GM12865 (cell line): ENCODE measurements at regions not wholly inside any gene's neighbourhood (a gene's known extent, or its start where the extent isn't known, plus 50 kb on each side); places are given as distances from the start of the nearest gene placed in this dataset.

Experiments
- DNase-seq: peaks from one replicate; pipeline ENCODE4 v3.0.0; 2010; ENCODE audit warnings: low read depth
- H3K4me3 ChIP-seq: 2 replicates; pipeline ENCODE4 v1.5.1; 2011; ENCODE audit warnings: mild to moderate bottlenecking, low read depth, low read length, control low read depth
- CTCF ChIP-seq: IDR thresholded peaks from 2 replicates; pipeline ENCODE4 v1.5.1; 2011; ENCODE audit warnings: low read length, control low read depth, low read depth, inconsistent platforms; ENCODE audit not compliant: insufficient read depth; ENCODE audit errors: missing control alignments

DNA sequence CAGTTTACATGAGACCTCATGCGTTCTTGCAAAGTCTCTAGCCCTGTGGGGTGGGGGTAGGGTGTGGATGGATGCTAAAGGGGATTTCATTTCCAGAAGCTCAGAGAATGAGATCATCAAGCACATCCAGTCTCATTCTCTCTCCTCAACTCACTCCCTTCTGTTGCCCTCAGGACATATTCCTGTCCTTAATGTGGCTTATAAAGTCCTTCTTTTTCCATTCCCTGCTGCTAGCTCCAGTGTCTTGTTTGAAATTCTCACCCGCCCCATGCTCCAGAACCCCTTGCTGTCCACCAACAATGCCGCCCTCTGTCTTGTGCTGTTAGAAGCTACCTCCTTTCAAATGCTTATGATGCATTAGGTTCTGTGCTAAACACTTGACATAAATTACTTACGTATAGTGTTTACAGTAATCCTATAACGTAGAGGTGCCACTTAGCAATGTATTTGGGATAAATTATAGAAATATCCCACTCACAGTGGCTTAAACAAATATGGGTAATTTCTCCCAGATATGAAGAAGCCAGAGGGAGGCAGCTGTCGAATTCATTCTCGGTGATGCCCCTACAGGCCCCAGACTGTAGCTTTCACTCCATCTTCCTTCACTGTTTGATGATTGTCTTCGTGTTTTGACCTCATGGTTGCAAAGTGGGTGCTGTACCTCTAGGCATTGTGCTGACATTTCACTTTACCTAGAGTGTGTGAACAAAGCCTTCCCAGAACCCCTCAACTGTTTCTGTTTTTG, 273.1 kb upstream of the TBL1XR1 start:
- H3K4me3 ChIP-seq: no peak overlapping the region
- TF ChIP-seq CTCF: no peak
- no peak for DNase-seq

GRCh38 chr3:177471733-177472480, 274.6 kb upstream of the TBL1XR1 start:
- H3K4me3 ChIP-seq: no peak overlapping the region
- no peak for TF ChIP-seq CTCF
- no peak for DNase-seq

GRCh38 chr3:177473184-177473583, 275.9 kb upstream of the TBL1XR1 start:
- no peak for TF ChIP-seq CTCF
- H3K4me3 ChIP-seq: no peak overlapping the region
- no peak for DNase-seq

- no peak for TF ChIP-seq CTCF
- no peak for DNase-seq
- no peak overlapping the region for H3K4me3 ChIP-seq
These were observed 276.6 kb upstream of the TBL1XR1 start for GRCh38 chr3:177473903-177474302.

DNA sequence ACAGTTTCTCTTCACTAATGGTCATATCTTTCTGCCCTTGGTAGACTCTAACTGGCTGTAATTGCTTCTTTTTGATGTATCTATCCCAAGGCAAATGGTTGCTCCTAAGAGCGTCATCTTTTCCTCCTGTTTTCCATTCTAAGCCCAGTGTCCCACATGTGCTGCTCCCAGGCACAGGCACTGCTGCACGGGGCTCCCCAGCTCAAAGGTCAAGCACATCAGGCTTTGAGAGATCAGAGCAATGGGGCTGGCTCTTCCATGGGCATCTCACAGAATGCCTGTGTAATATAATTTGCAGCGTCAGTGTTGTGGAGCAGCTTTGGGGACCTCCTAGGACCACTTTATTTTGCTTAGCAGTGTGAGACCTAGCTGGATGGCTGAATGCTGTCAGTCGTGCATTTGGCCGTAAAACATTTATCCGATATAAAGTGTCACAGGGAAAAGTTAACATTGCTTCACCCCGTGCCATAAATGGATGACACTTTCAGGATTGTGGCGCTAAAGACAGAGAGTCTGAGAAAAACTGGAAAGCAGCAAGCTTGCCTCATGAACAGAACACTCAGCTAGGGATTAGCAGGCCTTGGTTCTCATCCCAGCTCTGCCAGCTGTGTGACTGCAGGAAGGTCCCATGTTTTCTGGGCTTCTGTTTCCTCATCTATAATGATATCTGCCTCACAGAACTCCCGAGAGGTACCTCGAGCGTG, 277.5 kb upstream of the TBL1XR1 start:
- no peak for TF ChIP-seq CTCF
- no peak for DNase-seq
- no peak overlapping the region for H3K4me3 ChIP-seq

GRCh38 chr3:177475356-177475665, 278.0 kb upstream of the TBL1XR1 start:
- no peak overlapping the region for H3K4me3 ChIP-seq
- DNase-seq: no peak
- TF ChIP-seq CTCF: no peak

DNA sequence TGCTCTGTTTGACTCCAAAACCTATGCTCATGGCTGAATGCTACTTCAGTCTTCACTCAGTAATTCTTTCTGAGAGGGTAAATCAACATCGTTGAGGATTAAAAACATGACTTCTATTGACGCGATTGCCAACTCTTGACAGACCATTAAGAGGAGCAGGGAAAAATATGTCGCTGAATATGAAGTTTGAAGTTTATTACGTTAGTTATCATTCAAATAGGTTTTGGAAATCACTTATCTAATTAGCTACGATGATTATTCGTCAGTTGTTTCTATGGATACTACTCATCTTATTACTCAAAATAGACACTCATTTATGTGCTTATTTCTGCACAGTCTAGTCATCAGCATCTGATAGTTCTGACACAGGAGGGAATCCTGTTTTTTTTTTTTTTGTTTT, 279.2 kb upstream of the TBL1XR1 start:
- no peak overlapping the region for H3K4me3 ChIP-seq
- DNase-seq: no peak
- no peak for TF ChIP-seq CTCF
